ENCODE measurements at regions not wholly inside any gene's neighbourhood (a gene's known extent, or its start where the extent isn't known, plus 50 kb on each side); places are given as distances from the start of the nearest gene placed in this dataset.

- no peak for DNase-seq
Observed at GRCh38 chr2:65507102-65508069, 75.0 kb upstream of the SPRED2 start.

- no peak for DNase-seq
Observed at GRCh38 chr2:65504814-65505697, 72.7 kb upstream of the SPRED2 start.

- no peak for DNase-seq
Observed at GRCh38 chr2:65504201-65504600, 71.8 kb upstream of the SPRED2 start.

GRCh38 chr2:65503746-65504145, 71.3 kb upstream of the SPRED2 start:
- no peak for DNase-seq

GRCh38 chr2:65501836-65502235, 69.4 kb upstream of the SPRED2 start:
- no peak for DNase-seq

GRCh38 chr2:65501074-65501473, 68.7 kb upstream of the SPRED2 start:
- no peak for DNase-seq

- DNase-seq: no peak
Observed at GRCh38 chr2:65500310-65501040, 68.1 kb upstream of the SPRED2 start.

GRCh38 chr2:65499216-65499615, 66.8 kb upstream of the SPRED2 start:
- no peak for DNase-seq

- no peak for DNase-seq
Observed at GRCh38 chr2:65498396-65498795, 66.0 kb upstream of the SPRED2 start.

- DNase-seq: no peak
Observed at GRCh38 chr2:65495251-65495877, 63.0 kb upstream of the SPRED2 start.

GRCh38 chr2:65494078-65494477, 61.7 kb upstream of the SPRED2 start:
- DNase-seq: no peak

- no peak for DNase-seq
Observed at GRCh38 chr2:65491381-65491905, 59.0 kb upstream of the SPRED2 start.

GRCh38 chr2:65490222-65490621, 57.8 kb upstream of the SPRED2 start:
- DNase-seq: no peak

GRCh38 chr2:65489269-65489668, 56.9 kb upstream of the SPRED2 start:
- DNase-seq: no peak

- DNase-seq: no peak
Observed at GRCh38 chr2:65488527-65488926, 56.1 kb upstream of the SPRED2 start.

GRCh38 chr2:65487404-65487803, 55.0 kb upstream of the SPRED2 start:
- DNase-seq: no peak

GRCh38 chr2:65486802-65487201, 54.4 kb upstream of the SPRED2 start:
- DNase-seq: no peak

GRCh38 chr2:65486282-65486681, 53.9 kb upstream of the SPRED2 start:
- DNase-seq: no peak

GRCh38 chr2:65485839-65486238, 53.4 kb upstream of the SPRED2 start:
- DNase-seq: no peak

- DNase-seq: no peak
Observed at GRCh38 chr2:65483763-65484162, 51.4 kb upstream of the SPRED2 start.

GRCh38 chr2:65482971-65483370, 50.6 kb upstream of the SPRED2 start:
- no peak for DNase-seq
